ENCODE measurements at regions not wholly inside any gene's neighbourhood (a gene's known extent, or its start where the extent isn't known, plus 50 kb on each side); places are given as distances from the start of the nearest gene placed in this dataset.

GRCh38 chr2:7685342-7686015, 768.3 kb downstream of the RNF144A start:
- H3K27me3 ChIP-seq, result no peaks in the 10 kb centered on the region
- H3K9me3 ChIP-seq, result no peaks in the 10 kb centered on the region
- TF ChIP-seq CTCF (IDR thresholded peaks at IDR 0.05) (no peak), POLR2AphosphoS5 (IDR thresholded peaks at IDR 0.05) (no peak), EP300 (IDR thresholded peaks at IDR 0.05) (no peak), POLR2A (IDR thresholded peaks at IDR 0.05) (no peak)
- 68 to 79% methylated on average over 5 of the region's 5 CpGs for WGBS, 2 donors
- H3K36me3 ChIP-seq, result no peaks in the 10 kb centered on the region
- no peak for DNase-seq
- H3K27ac ChIP-seq, result no peak overlapping the region
- no peak overlapping the region for H3K4me3 ChIP-seq
- H3K4me1 ChIP-seq, result no peaks in the 10 kb centered on the region
- intact Hi-C loops (cut with DNase I), result no loop called here

- no peak overlapping the region for H3K4me3 ChIP-seq
- intact Hi-C loops (cut with DNase I), result no loop called here
- TF ChIP-seq EP300 (IDR thresholded peaks at IDR 0.05), result no peak
- no peak for TF ChIP-seq POLR2AphosphoS5 (IDR thresholded peaks at IDR 0.05)
- no peak for TF ChIP-seq CTCF (IDR thresholded peaks at IDR 0.05)
- no peak for TF ChIP-seq POLR2A (IDR thresholded peaks at IDR 0.05)
Observed at GRCh38 chr2:7686016-7686385, 768.8 kb downstream of the RNF144A start.

GRCh38 chr2:7691961-7692656, 774.9 kb downstream of the RNF144A start:
- H3K27me3 ChIP-seq, result no peaks in the 10 kb centered on the region
- no peak overlapping the region for H3K4me3 ChIP-seq
- DNase-seq, result no peak
- H3K27ac ChIP-seq, result no peak overlapping the region
- no peaks in the 10 kb centered on the region for H3K4me1 ChIP-seq
- H3K36me3 ChIP-seq, result no peaks in the 10 kb centered on the region
- no peaks in the 10 kb centered on the region for H3K9me3 ChIP-seq
- 83 to 84% methylated on average over 3 of the region's 3 CpGs for WGBS, 2 donors
- intact Hi-C loops (cut with DNase I), result no loop called here
- no peak for TF ChIP-seq POLR2A (IDR thresholded peaks at IDR 0.05)
- no peak for TF ChIP-seq EP300 (IDR thresholded peaks at IDR 0.05)
- TF ChIP-seq CTCF (IDR thresholded peaks at IDR 0.05), result no peak
- no peak for TF ChIP-seq POLR2AphosphoS5 (IDR thresholded peaks at IDR 0.05)

More at GRCh38 chr2:7686016-7686385, 768.8 kb downstream of the RNF144A start:
- Histone ChIP-seq H3K27ac (no peak overlapping the region), H3K4me1 (no peaks in the 10 kb centered on the region), H3K9me3 (no peaks in the 10 kb centered on the region), H3K27me3 (no peaks in the 10 kb centered on the region), H3K36me3 (no peaks in the 10 kb centered on the region)
- WGBS, 2 donors, result 77 to 93% methylated on average over 3 of the region's 3 CpGs
- DNase-seq, result no peak

- peak; percentile 71 for DNase-seq
- Histone ChIP-seq H3K4me3 (no peak overlapping the region), H3K9me3 (no peaks in the 10 kb centered on the region), H3K4me1 (no peaks in the 10 kb centered on the region), H3K36me3 (no peaks in the 10 kb centered on the region), H3K27me3 (no peaks in the 10 kb centered on the region), H3K27ac (no peak overlapping the region)
- TF ChIP-seq POLR2A (IDR thresholded peaks at IDR 0.05), result no peak
- no peak for TF ChIP-seq EP300 (IDR thresholded peaks at IDR 0.05)
- TF ChIP-seq POLR2AphosphoS5 (IDR thresholded peaks at IDR 0.05), result no peak
- no peak for TF ChIP-seq CTCF (IDR thresholded peaks at IDR 0.05)
- 92 to 95% methylated on average over 1 of the region's 1 CpG for WGBS, 2 donors
- intact Hi-C loops (cut with DNase I), result no loop called here
Observed at GRCh38 chr2:7692657-7693161, 775.5 kb downstream of the RNF144A start.
